GM12891 (cell line): ENCODE measurements at regions not wholly inside any gene's neighbourhood (a gene's known extent, or its start where the extent isn't known, plus 50 kb on each side); places are given as distances from the start of the nearest gene placed in this dataset.

Experiments used
- PAX5 ChIP-seq: IDR thresholded peaks from 2 replicates; pipeline ENCODE4 v1.6.1; 2011; ENCODE audit warnings: low read length, moderate library complexity, mild to moderate bottlenecking; ENCODE audit not compliant: insufficient read depth, severe bottlenecking
- POLR2A ChIP-seq: IDR thresholded peaks from 2 replicates; pipeline ENCODE4 v1.6.1; 2011; ENCODE audit warnings: low read depth, low read length, control low read depth
- POLR2AphosphoS5 ChIP-seq: IDR thresholded peaks from 2 replicates; pipeline ENCODE4 v1.6.1; 2011; ENCODE audit warnings: low read depth, low read length, control low read depth
- POU2F2 ChIP-seq: IDR thresholded peaks from 2 replicates; pipeline ENCODE4 v1.6.1; 2011; ENCODE audit warnings: low read depth, mild to moderate bottlenecking, control low read depth, low read length, moderate library complexity
- SPI1 ChIP-seq: IDR thresholded peaks from 2 replicates; pipeline ENCODE4 v1.6.1; 2011; ENCODE audit warnings: low read depth, low read length, control low read depth
- TAF1 ChIP-seq: IDR thresholded peaks from 2 replicates; pipeline ENCODE4 v1.6.1; 2011; ENCODE audit warnings: low read depth, low read length, control low read depth

GRCh38 chr4:122548452-122548851 is 72.4 kb downstream of the IL21 start:
- TF ChIP-seq POLR2A (no peak), POLR2AphosphoS5 (no peak), TAF1 (no peak), SPI1 (no peak), POU2F2 (no peak), PAX5 (no peak)
